WTC11 (cell line): ENCODE measurements at regions not wholly inside any gene's neighbourhood (a gene's known extent, or its start where the extent isn't known, plus 50 kb on each side); places are given as distances from the start of the nearest gene placed in this dataset.

ENCODE experiments used
- ATAC-seq: fragments of 200-7000 bp; cut with Tn5 transposase; 2 replicates; pipeline ENCODE4 v1.10.0; 2021; ENCODE audit warnings: mild to moderate bottlenecking, moderate library complexity
- CTCF ChIA-PET: fragments of 300-600 bp; sonication (Branson Sonifier 250); formaldehyde crosslinking; loops from one replicate; lab custom pipeline; 2021; ENCODE audit warnings: antibody characterized with exemption; lab: Charles Lee
- POLR2A ChIA-PET: fragments of 350-600 bp; sonication (Branson Sonifier 250); formaldehyde crosslinking; loops from one replicate; lab custom pipeline; 2021; ENCODE audit warnings: antibody characterized with exemption; lab: Charles Lee
- DNase-seq: peaks from one replicate; pipeline ENCODE4 v3.0.0; 2021; ENCODE audit warnings: low spot score
- H3K27ac Mint-ChIP-seq: 2 replicates; pipeline ENCODE4 v1.8.0; 2021; ENCODE audit warnings: mixed read lengths
- H3K27me3 Mint-ChIP-seq: 2 replicates; pipeline ENCODE4 v1.8.0; 2021; ENCODE audit warnings: low read depth, mild to moderate bottlenecking, moderate library complexity, mixed read lengths
- H3K36me3 Mint-ChIP-seq: 2 replicates; pipeline ENCODE4 v1.8.0; 2021; ENCODE audit warnings: mixed read lengths
- H3K4me1 Mint-ChIP-seq: 2 replicates; pipeline ENCODE4 v1.8.0; 2022; ENCODE audit warnings: mixed read lengths
- H3K4me3 Mint-ChIP-seq: 2 replicates; pipeline ENCODE4 v1.8.0; 2021; ENCODE audit warnings: mild to moderate bottlenecking, moderate library complexity, mixed read lengths
- H3K9me3 Mint-ChIP-seq: 2 replicates; pipeline ENCODE4 v1.8.0; 2021; ENCODE audit warnings: mixed read lengths
- ARID4B ChIP-seq: sonication (generic); formaldehyde crosslinking; IDR thresholded peaks from 2 replicates; pipeline ENCODE4 v1.8.0; 2023; ENCODE audit warnings: missing genetic modification reagents, mild to moderate bottlenecking, borderline replicate concordance
- CDX4 ChIP-seq: fragments of 250-450 bp; sonication (Bioruptor Pico); IDR thresholded peaks from 2 replicates; pipeline ENCODE4 v1.9.0; 2021; ENCODE audit warnings: moderate library complexity, mild to moderate bottlenecking, inconsistent platforms, borderline replicate concordance
- E2F4 ChIP-seq: sonication (generic); formaldehyde crosslinking; IDR thresholded peaks from 2 replicates; pipeline ENCODE4 v1.8.1; 2022; ENCODE audit warnings: low read depth, mild to moderate bottlenecking, moderate library complexity, missing genetic modification reagents, borderline replicate concordance
- ELF4 ChIP-seq: sonication (generic); formaldehyde crosslinking; IDR thresholded peaks from 2 replicates; pipeline ENCODE4 v1.8.1; 2022; ENCODE audit warnings: low read depth, mild to moderate bottlenecking, moderate library complexity, missing genetic modification reagents
- ERG ChIP-seq: fragments of 250-450 bp; sonication (Bioruptor Pico); IDR thresholded peaks from 2 replicates; pipeline ENCODE4 v1.8.0; 2021; ENCODE audit warnings: mild to moderate bottlenecking
- GTF2I ChIP-seq: fragments of 250-450 bp; sonication (Bioruptor Pico); conservative IDR thresholded peaks from 2 replicates; pipeline ENCODE4 v1.4.0; 2021; ENCODE audit warnings: mild to moderate bottlenecking
- MAX ChIP-seq: sonication (generic); formaldehyde crosslinking; IDR thresholded peaks from 2 replicates; pipeline ENCODE4 v1.8.0; 2022; ENCODE audit warnings: mild to moderate bottlenecking, missing genetic modification reagents
- MLX ChIP-seq: sonication (generic); formaldehyde crosslinking; IDR thresholded peaks from 2 replicates; pipeline ENCODE4 v1.8.1; 2023; ENCODE audit warnings: mild to moderate bottlenecking, missing genetic modification reagents, moderate library complexity
- MXD4 ChIP-seq: fragments of 250-450 bp; sonication (Bioruptor Pico); IDR thresholded peaks from 2 replicates; pipeline ENCODE4 v1.8.0; 2021; ENCODE audit warnings: mild to moderate bottlenecking, moderate library complexity, borderline replicate concordance
- OVOL2 ChIP-seq: fragments of 250-450 bp; sonication (Bioruptor Pico); IDR thresholded peaks from 2 replicates; pipeline ENCODE4 v1.9.0; 2021; ENCODE audit warnings: mild to moderate bottlenecking, borderline replicate concordance
- RORB ChIP-seq: fragments of 250-450 bp; sonication (Bioruptor Pico); IDR thresholded peaks from 2 replicates; pipeline ENCODE4 v1.9.0; 2021; ENCODE audit warnings: mild to moderate bottlenecking
- SMAD4 ChIP-seq: sonication (generic); formaldehyde crosslinking; IDR thresholded peaks from 2 replicates; pipeline ENCODE4 v1.8.0; 2022; ENCODE audit warnings: mild to moderate bottlenecking, missing genetic modification reagents
- ZBTB21 ChIP-seq: sonication (generic); formaldehyde crosslinking; IDR thresholded peaks from 2 replicates; pipeline ENCODE4 v1.8.1; 2023; ENCODE audit warnings: mild to moderate bottlenecking, missing genetic modification reagents, borderline replicate concordance
- ZNF219 ChIP-seq: sonication (generic); formaldehyde crosslinking; IDR thresholded peaks from 2 replicates; pipeline ENCODE4 v1.8.0; 2023; ENCODE audit warnings: missing genetic modification reagents, mild to moderate bottlenecking, borderline replicate concordance
- ZNF423 ChIP-seq: fragments of 250-450 bp; sonication (Bioruptor Pico); IDR thresholded peaks from 2 replicates; pipeline ENCODE4 v2.1.2; 2022; ENCODE audit warnings: mild to moderate bottlenecking, moderate library complexity
- ZNF532 ChIP-seq: fragments of 250-450 bp; sonication (Bioruptor Pico); IDR thresholded peaks from 2 replicates; pipeline ENCODE4 v1.9.0; 2021; ENCODE audit warnings: mild to moderate bottlenecking, borderline replicate concordance
- ZNF671 ChIP-seq: fragments of 250-450 bp; sonication (Bioruptor Pico); IDR thresholded peaks from 2 replicates; pipeline ENCODE4 v1.8.0; 2021; ENCODE audit warnings: mild to moderate bottlenecking

- TF ChIP-seq ARID4B (no peak), ELF4 (CRISPR knock-in tag) (no peak), ZNF532 (CRISPR knock-in tag) (no peak)
These were observed 67.3 kb upstream of the SPRY2 start (continued) for GRCh38 chr13:80408270-80408669.

GRCh38 chr13:80400865-80401426 is 60.0 kb upstream of the SPRY2 start:
- Mint-ChIP-seq H3K27ac (no peak overlapping the region), H3K9me3 (peaks cover 17% of the 10 kb centered on the region), H3K4me3 (no peak overlapping the region), H3K4me1 (peaks cover 10% of the 10 kb centered on the region), H3K36me3 (peaks cover 12% of the 10 kb centered on the region), H3K27me3 (no peaks in the 10 kb centered on the region)
- ATAC-seq (no peak), DNase-seq (no peak)
- POLR2A ChIA-PET = no interaction called here
- TF ChIP-seq ZNF219 (no peak), CDX4 (CRISPR knock-in tag) (no peak), ZBTB21 (no peak), ERG (CRISPR knock-in tag) (no peak), ZNF671 (CRISPR knock-in tag) (no peak), E2F4 (CRISPR knock-in tag) (no peak), OVOL2 (CRISPR knock-in tag) (no peak), MAX (no peak), ZNF423 (CRISPR knock-in tag) (no peak), RORB (CRISPR knock-in tag) (no peak), GTF2I (CRISPR knock-in tag) (no peak), MLX (CRISPR knock-in tag) (no peak), SMAD4 (no peak), MXD4 (CRISPR knock-in tag) (no peak), ARID4B (no peak)
- CTCF ChIA-PET = no interaction called here
